Stomach (tissue), 8 donors: ENCODE measurements at regions not wholly inside any gene's neighbourhood (a gene's known extent, or its start where the extent isn't known, plus 50 kb on each side); places are given as distances from the start of the nearest gene placed in this dataset.
"Not testable (repeated sequence)": the region's sequence is repeated elsewhere in the genome, so short reads cannot be mapped to it uniquely, and the experiment has no call there.

ENCODE experiments used
- DNase-seq, 2 donors: peaks; one replicate each; pipeline versions ENCODE4 v3.0.0 to v3.0.0-alpha.2; 2013 to 2019
- H3K27ac ChIP-seq, 5 donors: fragments of 200-600 bp in 4 of 5; sonication (generic) in 4 of 5; one replicate each; pipeline ENCODE4 v1.5.1; 2013 to 2019; ENCODE audit warnings: mild to moderate bottlenecking in 1 of 5, moderate library complexity in 1 of 5
- H3K27me3 ChIP-seq, 3 donors: fragments of 200-600 bp; sonication (generic); one replicate each; pipeline ENCODE4 v1.5.1; 2017 to 2019; ENCODE audit warnings: mixed run types in 1 of 3
- H3K36me3 ChIP-seq, 4 donors: fragments of 200-600 bp; sonication (generic); 1 replicate in 3 of 4; 2 replicates in 1 of 4; pipeline ENCODE4 v1.5.1; 2016 to 2019
- H3K4me1 ChIP-seq, 4 donors: fragments of 200-600 bp; sonication (generic); one replicate each; pipeline ENCODE4 v1.5.1; 2016 to 2019
- H3K4me3 ChIP-seq, 4 donors: fragments of 200-600 bp; sonication (generic) in 3 of 4; one replicate each; pipeline ENCODE4 v1.5.1; 2016 to 2019; ENCODE audit warnings: mild to moderate bottlenecking in 1 of 4
- H3K9me3 ChIP-seq, 4 donors: fragments of 200-600 bp; sonication (generic); one replicate each; pipeline ENCODE4 v1.5.1; 2016 to 2019
- EP300 ChIP-seq: sonication (generic); formaldehyde crosslinking; IDR thresholded peaks from one replicate; pipeline ENCODE4 v1.6.1; 2017; ENCODE audit warnings: antibody characterized with exemption
- POLR2A ChIP-seq, 4 donors: fragments of 450-650 bp; IDR thresholded peaks; one replicate each; pipeline ENCODE4 v1.6.1; 2016; ENCODE audit warnings: antibody characterized with exemption in 4 of 4, control low read depth in 2 of 4, mild to moderate bottlenecking in 1 of 4, moderate library complexity in 1 of 4
- POLR2AphosphoS5 ChIP-seq, 3 donors: sonication (generic); formaldehyde crosslinking; IDR thresholded peaks; one replicate each; pipeline ENCODE4 v1.6.1; 2016; ENCODE audit warnings: antibody characterized with exemption in 3 of 3
- WGBS, 5 donors: extraction: QIAGEN DNeasy Blood & Tissue Kit in 3 of 5; methylation state at CpG; one replicate each; pipeline versions ENCODE4 v1.1.5 to v1.1.7; 2013 to 2018; 5-methylcytosine and 5-hydroxymethylcytosine counted together
- intact Hi-C: fragments of 100-400 bp; cut with DNase I; formaldehyde crosslinking; loops from one replicate; pipeline ENCODE4 v1.15.1; 2023; ENCODE audit warnings: low total_unique reads
- TF ChIP-seq, protein P1 (sequence below), 7 experiments: fragments of 450-650 bp in 4 of 7; fragments of 200-600 bp in 3 of 7; sonication (generic) in 3 of 7; IDR thresholded peaks; one replicate each; pipeline ENCODE4 v1.5.1; 2016 to 2019; ENCODE audit warnings: antibody characterized with exemption in 7 of 7, control low read depth in 2 of 7, mild to moderate bottlenecking in 1 of 7
- donor health status: healthy with polysubstance abuse.
- donor health status: Bipolar disorder and iron deficiency.
- donor health status: healthy.

DNA sequence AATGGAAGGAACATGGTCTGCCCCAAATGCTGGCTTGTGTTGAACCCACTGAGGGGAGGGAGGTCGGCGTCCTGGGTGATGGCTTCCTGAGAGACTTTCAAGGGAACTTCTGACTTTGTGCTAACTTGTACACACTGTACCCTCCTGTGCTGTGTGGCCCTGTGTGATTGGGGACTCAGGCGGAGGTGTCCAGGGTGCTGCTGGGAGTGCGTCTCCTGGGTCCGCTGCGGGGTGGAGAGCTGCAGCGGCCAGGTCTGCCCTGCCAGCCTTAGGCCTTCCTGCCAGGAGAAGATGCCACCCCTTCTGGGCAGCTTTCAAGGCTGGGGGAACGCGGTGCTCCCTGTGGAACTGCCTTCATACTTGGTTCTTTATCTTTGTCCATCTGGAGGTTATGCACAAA is 170.1 kb downstream of the URI1 start:
- intact Hi-C loops = no loop called here
- no peaks in the 10 kb centered on the region for H3K36me3 ChIP-seq
- no peak overlapping the region for H3K4me3 ChIP-seq
- peaks cover 0 to 59% (median 4%) of the 10 kb centered on the region in 3 donors for H3K27me3 ChIP-seq
- H3K27ac ChIP-seq = no peak overlapping the region
- H3K4me1 ChIP-seq = no peaks in the 10 kb centered on the region
- no peaks in the 10 kb centered on the region for H3K9me3 ChIP-seq
- TF ChIP-seq POLR2A (IDR thresholded peaks at IDR 0.05) = no peak
- no peak for TF ChIP-seq EP300
- TF ChIP-seq POLR2AphosphoS5 (IDR thresholded peaks at IDR 0.05) = no peak
- TF ChIP-seq, protein P1, sequence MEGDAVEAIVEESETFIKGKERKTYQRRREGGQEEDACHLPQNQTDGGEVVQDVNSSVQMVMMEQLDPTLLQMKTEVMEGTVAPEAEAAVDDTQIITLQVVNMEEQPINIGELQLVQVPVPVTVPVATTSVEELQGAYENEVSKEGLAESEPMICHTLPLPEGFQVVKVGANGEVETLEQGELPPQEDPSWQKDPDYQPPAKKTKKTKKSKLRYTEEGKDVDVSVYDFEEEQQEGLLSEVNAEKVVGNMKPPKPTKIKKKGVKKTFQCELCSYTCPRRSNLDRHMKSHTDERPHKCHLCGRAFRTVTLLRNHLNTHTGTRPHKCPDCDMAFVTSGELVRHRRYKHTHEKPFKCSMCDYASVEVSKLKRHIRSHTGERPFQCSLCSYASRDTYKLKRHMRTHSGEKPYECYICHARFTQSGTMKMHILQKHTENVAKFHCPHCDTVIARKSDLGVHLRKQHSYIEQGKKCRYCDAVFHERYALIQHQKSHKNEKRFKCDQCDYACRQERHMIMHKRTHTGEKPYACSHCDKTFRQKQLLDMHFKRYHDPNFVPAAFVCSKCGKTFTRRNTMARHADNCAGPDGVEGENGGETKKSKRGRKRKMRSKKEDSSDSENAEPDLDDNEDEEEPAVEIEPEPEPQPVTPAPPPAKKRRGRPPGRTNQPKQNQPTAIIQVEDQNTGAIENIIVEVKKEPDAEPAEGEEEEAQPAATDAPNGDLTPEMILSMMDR (IDR thresholded peaks at IDR 0.05) = no peak
- WGBS, 5 donors = 87 to 95% (median 92%) methylated on average over 4 to 9 of the region's 9 CpGs
- DNase-seq = no peak

DNA sequence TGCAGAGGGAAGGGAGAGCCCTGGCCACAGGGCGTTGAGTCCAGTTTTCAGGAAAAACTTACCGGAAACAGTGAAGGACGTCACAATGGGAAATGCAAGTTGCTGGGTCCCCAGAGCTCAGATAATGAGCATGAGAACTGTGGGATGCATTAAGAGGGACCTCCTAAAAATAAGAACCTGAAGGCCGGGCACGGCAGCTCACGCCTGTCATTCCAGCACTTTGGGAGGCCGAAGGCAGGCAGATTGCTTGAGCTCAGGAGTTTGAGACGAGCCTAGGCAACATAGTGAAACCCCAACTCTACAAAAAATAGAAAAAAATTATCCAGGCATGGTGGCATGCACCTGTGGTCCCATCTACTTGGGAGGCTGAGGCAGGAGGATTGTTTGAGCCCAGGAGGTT is 170.6 kb downstream of the URI1 start:
- no peaks in the 10 kb centered on the region for H3K36me3 ChIP-seq
- H3K4me1 ChIP-seq = no peaks in the 10 kb centered on the region
- 83 to 92% (median 88%) methylated on average over 8 of the region's 8 CpGs for WGBS, 5 donors
- no peaks in the 10 kb centered on the region for H3K9me3 ChIP-seq
- DNase-seq = no peak
- H3K27ac ChIP-seq = no peak overlapping the region
- H3K4me3 ChIP-seq = no peak overlapping the region
- TF ChIP-seq EP300 (no peak), POLR2AphosphoS5 (IDR thresholded peaks at IDR 0.05) (no peak), POLR2A (IDR thresholded peaks at IDR 0.05) (no peak)
- TF ChIP-seq, protein P1 (IDR thresholded peaks at IDR 0.05) = no peak
- intact Hi-C loops = no loop called here
- peaks cover 0 to 57% (median 4%) of the 10 kb centered on the region in 3 donors for H3K27me3 ChIP-seq

DNA sequence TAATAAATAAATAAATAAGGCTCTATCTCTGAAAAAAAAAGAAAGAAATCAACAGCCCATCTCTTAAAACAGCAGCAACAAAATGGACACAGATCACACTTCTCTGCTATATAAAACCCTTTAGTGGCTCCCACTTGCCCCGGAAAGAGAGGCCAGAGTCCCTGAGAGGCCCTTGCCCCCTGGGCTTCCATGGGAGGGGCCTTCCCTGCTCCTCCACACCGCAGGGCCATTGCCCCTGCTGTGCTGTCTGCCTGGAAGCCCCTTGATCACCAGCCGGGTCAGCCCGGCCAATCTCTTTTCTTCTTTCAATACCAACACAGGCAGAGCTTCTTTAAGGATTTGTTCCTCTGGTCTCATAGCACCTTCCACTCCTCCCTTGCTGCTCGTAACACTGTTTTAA is 171.1 kb downstream of the URI1 start:
- Histone ChIP-seq H3K9me3 (no peaks in the 10 kb centered on the region), H3K36me3 (no peaks in the 10 kb centered on the region), H3K4me3 (no peak overlapping the region), H3K4me1 (no peaks in the 10 kb centered on the region), H3K27me3 (peaks cover 0 to 56% (median 4%) of the 10 kb centered on the region in 3 donors), H3K27ac (no peak overlapping the region)
- TF ChIP-seq POLR2AphosphoS5 (IDR thresholded peaks at IDR 0.05) = no peak
- TF ChIP-seq POLR2A (IDR thresholded peaks at IDR 0.05) = no peak
- TF ChIP-seq, protein P1 (IDR thresholded peaks at IDR 0.05) = no peak
- TF ChIP-seq EP300 = no peak
- 58 to 72% (median 70%) methylated on average over 5 of the region's 5 CpGs for WGBS, 5 donors
- no peak for DNase-seq
- intact Hi-C loops = no loop called here

DNA sequence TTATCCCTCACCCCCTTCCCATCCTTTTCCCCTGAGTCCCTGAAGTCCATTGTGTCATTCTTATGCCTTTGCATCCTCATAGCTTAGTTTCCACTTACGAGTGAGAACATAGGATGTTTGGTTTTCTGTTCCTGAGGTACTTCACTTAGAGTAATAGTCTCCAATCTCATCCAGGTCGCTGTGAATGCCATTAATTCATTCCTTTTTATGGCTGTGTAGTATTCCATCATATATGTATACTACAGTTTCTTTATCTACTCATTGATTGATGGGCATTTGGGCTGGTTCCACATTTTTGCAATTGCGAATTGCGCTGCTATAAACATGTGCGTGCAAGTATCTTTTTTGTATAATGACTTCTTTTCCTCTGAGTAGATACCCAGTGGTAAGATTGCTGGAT is 172.1 kb downstream of the URI1 start:
- 74 to 82% (median 80%) methylated on average over 5 of the region's 5 CpGs for WGBS, 5 donors
- H3K27me3 ChIP-seq = peaks cover 0 to 61% (median 6%) of the 10 kb centered on the region in 3 donors
- intact Hi-C loops, H3K4me1 ChIP-seq, H3K27ac ChIP-seq, DNase-seq, H3K4me3 ChIP-seq, H3K9me3 ChIP-seq, H3K36me3 ChIP-seq: not testable (repeated sequence)

DNA sequence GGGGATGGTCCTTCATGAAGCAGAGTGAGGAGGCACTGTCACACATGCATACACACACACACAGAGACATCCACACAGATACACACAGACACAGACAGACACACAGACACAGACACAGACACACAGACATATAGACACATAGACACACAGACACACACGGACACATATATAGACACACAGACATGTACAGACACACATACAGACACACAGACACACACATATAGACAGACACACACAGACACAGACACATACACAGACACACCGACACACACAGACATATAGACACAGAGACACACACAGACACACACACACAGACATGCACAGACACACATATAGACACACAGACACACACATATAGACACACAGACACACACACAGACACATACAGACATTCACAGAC is 173.9 kb downstream of the URI1 start:
- 80 to 100% (median 94%) methylated on average over 2 of the region's 2 CpGs for WGBS, 5 donors
- TF ChIP-seq, protein P1 (IDR thresholded peaks at IDR 0.05) = no peak
- TF ChIP-seq EP300 (no peak), POLR2A (IDR thresholded peaks at IDR 0.05) (no peak), POLR2AphosphoS5 (IDR thresholded peaks at IDR 0.05) (no peak)
- Histone ChIP-seq H3K36me3 (no peaks in the 10 kb centered on the region), H3K27ac (no peak overlapping the region), H3K4me1 (no peaks in the 10 kb centered on the region), H3K4me3 (no peak overlapping the region), H3K27me3 (peaks cover 0 to 61% (median 11%) of the 10 kb centered on the region in 3 donors), H3K9me3 (no peaks in the 10 kb centered on the region)
- DNase-seq = no peak
- intact Hi-C loops = no loop called here
